Astrocyte of the spinal cord (primary cell): ENCODE measurements at regions not wholly inside any gene's neighbourhood (a gene's known extent, or its start where the extent isn't known, plus 50 kb on each side); places are given as distances from the start of the nearest gene placed in this dataset.

Experiments used
- DNase-seq: peaks from one replicate; pipeline ENCODE4 v3.0.0; 2011; ENCODE audit warnings: low read depth, low spot score
- H3K4me3 ChIP-seq: 2 replicates; pipeline ENCODE4 v1.5.1; 2011; ENCODE audit warnings: low read depth, mild to moderate bottlenecking, low read length, moderate library complexity
- CTCF ChIP-seq: IDR thresholded peaks from 2 replicates; pipeline ENCODE4 v1.5.1; 2012; ENCODE audit warnings: low read depth, mild to moderate bottlenecking, low read length, inconsistent platforms
- in situ Hi-C: cut with HindIII; loops from 2 replicates; pipeline ENCODE4 v1.10.0; 2017; ENCODE audit warnings: low sequenced_read_pairs

GRCh38 chr5:35417040-35417439 lies 186.8 kb upstream of the PRLR start:
- no peak for TF ChIP-seq CTCF

GRCh38 chr5:35416217-35416988 lies 186.1 kb upstream of the PRLR start:
- no peak for TF ChIP-seq CTCF
- no peak for DNase-seq
- no peak overlapping the region for H3K4me3 ChIP-seq
- in situ Hi-C loops = no loop called here

More at GRCh38 chr5:35417040-35417439, 186.8 kb upstream of the PRLR start:
- no peak overlapping the region for H3K4me3 ChIP-seq
- no peak for DNase-seq
- in situ Hi-C loops = no loop called here

GRCh38 chr5:35415309-35415708 lies 185.0 kb upstream of the PRLR start:
- TF ChIP-seq CTCF = no peak
- in situ Hi-C loops = no loop called here
- no peak for DNase-seq
- H3K4me3 ChIP-seq = no peak overlapping the region

- TF ChIP-seq CTCF = no peak
- no peak for DNase-seq
- no peak overlapping the region for H3K4me3 ChIP-seq
- in situ Hi-C loops = no loop called here
Measured at GRCh38 chr5:35409361-35409760, 179.1 kb upstream of the PRLR start.

GRCh38 chr5:35408146-35408545 lies 177.9 kb upstream of the PRLR start:
- H3K4me3 ChIP-seq = no peak overlapping the region
- TF ChIP-seq CTCF = no peak
- in situ Hi-C loops = no loop called here
- DNase-seq = no peak

GRCh38 chr5:35407697-35408096 lies 177.4 kb upstream of the PRLR start:
- in situ Hi-C loops = no loop called here
- TF ChIP-seq CTCF = no peak

More at GRCh38 chr5:35407697-35408096, 177.4 kb upstream of the PRLR start:
- H3K4me3 ChIP-seq = no peak overlapping the region
- DNase-seq = no peak
